H1 (cell line): ENCODE measurements at regions not wholly inside any gene's neighbourhood (a gene's known extent, or its start where the extent isn't known, plus 50 kb on each side); places are given as distances from the start of the nearest gene placed in this dataset.

Experiments
- CTCF ChIA-PET: fragments of 300-600 bp; sonication (Branson Sonifier 250); formaldehyde crosslinking; loops from one replicate; lab custom pipeline; 2021; ENCODE audit not compliant: partially characterized antibody; lab: Charles Lee
- POLR2A ChIA-PET: fragments of 300-600 bp; sonication (Branson Sonifier 250); formaldehyde crosslinking; loops from one replicate; lab custom pipeline; 2021; ENCODE audit warnings: inconsistent platforms; ENCODE audit not compliant: partially characterized antibody; lab: Charles Lee
- DNase-seq, 2 experiments: peaks; one replicate each; pipeline versions ENCODE4 v3.0.0 to v3.0.0-alpha.2; 2010 to 2022; ENCODE audit warnings: low spot score in 2 of 2, low read depth in 1 of 2, mixed read lengths in 1 of 2
- FAIRE-seq: peaks from 2 replicates; lab custom pipeline; 2011; peaks lifted over from hg19 to GRCh38; lab: Jason Lieb, UNC
- H2AFZ ChIP-seq: 2 replicates; pipeline ENCODE4 v1.8.1; 2012; ENCODE audit warnings: low read length, inconsistent platforms
- H2AK5ac ChIP-seq: 2 replicates; pipeline ENCODE4 v1.6.1; 2013; ENCODE audit warnings: low read depth, low read length
- H2BK120ac ChIP-seq: replicated peaks from 2 replicates; pipeline ENCODE3; 2013; ENCODE audit warnings: low read depth, low read length, inconsistent platforms
- H2BK12ac ChIP-seq: 2 replicates; pipeline ENCODE4 v1.6.1; 2013; ENCODE audit warnings: low read depth, low read length
- H2BK15ac ChIP-seq: 2 replicates; pipeline ENCODE4 v1.6.1; 2013; ENCODE audit warnings: low read length
- H2BK20ac ChIP-seq: 2 replicates; pipeline ENCODE4 v1.6.1; 2013; ENCODE audit warnings: low read length
- H2BK5ac ChIP-seq: 2 replicates; pipeline ENCODE4 v1.6.1; 2013; ENCODE audit warnings: low read depth, low read length
- H3K14ac ChIP-seq: 2 replicates; pipeline ENCODE4 v1.6.1; 2013; ENCODE audit warnings: inconsistent platforms; ENCODE audit not compliant: insufficient read length
- H3K18ac ChIP-seq: 2 replicates; pipeline ENCODE4 v1.6.1; 2013; ENCODE audit warnings: low read length; ENCODE audit errors: extremely low read depth
- H3K23ac ChIP-seq: 2 replicates; pipeline ENCODE4 v1.6.1; 2013; ENCODE audit warnings: inconsistent platforms; ENCODE audit not compliant: insufficient read length
- H3K23me2 ChIP-seq: 2 replicates; pipeline ENCODE4 v1.6.1; 2013; ENCODE audit warnings: low read depth, low read length
- H3K27ac ChIP-seq: 2 replicates; pipeline ENCODE4 v1.6.1; 2011; ENCODE audit warnings: low read depth, low read length, inconsistent platforms
- H3K27me3 ChIP-seq, 4 experiments: replicated peaks in 1 of 4; 1 replicate in 1 of 4; 2 replicates in 3 of 4; pipeline versions ENCODE4 v1.6.1 to v1.8.1; 2011 to 2013; ENCODE audit warnings: low read length in 3 of 4, mild to moderate bottlenecking in 3 of 4, inconsistent platforms in 2 of 4, mixed read lengths in 2 of 4, moderate library complexity in 1 of 4; ENCODE audit not compliant: control insufficient read depth in 3 of 4, insufficient read depth in 3 of 4; ENCODE audit errors: extremely low read depth in 1 of 4
- H3K36me3 ChIP-seq, 4 experiments: 2 replicates each; pipeline versions ENCODE4 v1.6.1 to v1.8.1; 2011 to 2013; ENCODE audit warnings: mild to moderate bottlenecking in 4 of 4, low read length in 3 of 4, moderate library complexity in 2 of 4, control low read depth in 1 of 4, inconsistent platforms in 1 of 4; ENCODE audit not compliant: insufficient read depth in 4 of 4, control insufficient read depth in 2 of 4
- H3K4ac ChIP-seq: replicated peaks from 2 replicates; pipeline ENCODE3; 2013; ENCODE audit warnings: low read length, low read depth, mixed read lengths, inconsistent platforms; ENCODE audit not compliant: insufficient read length
- H3K4me1 ChIP-seq, 4 experiments: replicated peaks in 1 of 4; 1 replicate in 1 of 4; 2 replicates in 3 of 4; pipeline versions ENCODE4 v1.6.1 to v1.8.1; 2011 to 2013; ENCODE audit warnings: low read length in 3 of 4, inconsistent platforms in 2 of 4, mixed read lengths in 1 of 4; ENCODE audit not compliant: insufficient read depth in 4 of 4, control insufficient read depth in 3 of 4
- H3K4me2 ChIP-seq, 2 experiments: 2 replicates each; pipeline versions ENCODE4 v1.6.1 to v1.8.1; 2011 to 2013; ENCODE audit warnings: low read depth in 2 of 2, low read length in 2 of 2, control low read depth in 1 of 2, inconsistent platforms in 1 of 2, mild to moderate bottlenecking in 1 of 2; ENCODE audit not compliant: insufficient read depth in 1 of 2
- H3K4me3 ChIP-seq, 4 experiments: fragments of 200-600, 300-600 bp in 1 of 4; sonication (generic), shearing (Covaris generic), sonication (Bioruptor Twin) in 1 of 4; 2 replicates each; pipeline versions ENCODE4 v1.5.1 to v1.8.1; 2011 to 2016; ENCODE audit warnings: low read length in 4 of 4, low read depth in 3 of 4, control low read depth in 2 of 4, inconsistent platforms in 2 of 4, mild to moderate bottlenecking in 2 of 4, mixed read lengths in 1 of 4, moderate library complexity in 1 of 4; ENCODE audit not compliant: insufficient read depth in 2 of 4; ENCODE audit errors: extremely low read depth in 1 of 4
- H3K56ac ChIP-seq: replicated peaks from 2 replicates; pipeline ENCODE3; 2013; ENCODE audit warnings: low read depth, mild to moderate bottlenecking, mixed read lengths, low read length, inconsistent platforms; ENCODE audit not compliant: insufficient read length
- H3K79me1 ChIP-seq: 2 replicates; pipeline ENCODE4 v1.6.1; 2013; ENCODE audit warnings: low read depth, low read length, control low read depth
- H3K79me2 ChIP-seq, 2 experiments: 2 replicates each; pipeline versions ENCODE4 v1.6.1 to v1.8.1; 2012 to 2013; ENCODE audit warnings: low read length in 2 of 2, mild to moderate bottlenecking in 2 of 2, inconsistent platforms in 1 of 2; ENCODE audit not compliant: insufficient read depth in 2 of 2, control insufficient read depth in 1 of 2
- H3K9ac ChIP-seq, 4 experiments: replicated peaks in 1 of 4; 1 replicate in 1 of 4; 2 replicates in 3 of 4; pipeline versions ENCODE4 v1.6.1 to v1.8.1; 2011 to 2013; ENCODE audit warnings: low read depth in 3 of 4, low read length in 3 of 4, control low read depth in 2 of 4, mild to moderate bottlenecking in 2 of 4, moderate library complexity in 2 of 4, inconsistent platforms in 1 of 4; ENCODE audit errors: extremely low read depth in 1 of 4
- H3K9me3 ChIP-seq, 2 experiments: 2 replicates each; pipeline versions ENCODE4 v1.6.1 to v1.8.1; 2012 to 2013; ENCODE audit warnings: mild to moderate bottlenecking in 2 of 2, moderate library complexity in 2 of 2, control low read depth in 1 of 2, inconsistent platforms in 1 of 2, low read depth in 1 of 2, low read length in 1 of 2, mixed read lengths in 1 of 2; ENCODE audit not compliant: insufficient read depth in 2 of 2
- H4K20me1 ChIP-seq, 2 experiments: replicated peaks in 1 of 2; 2 replicates each; pipeline versions ENCODE3 to v1.8.1; 2011 to 2013; ENCODE audit warnings: inconsistent platforms in 2 of 2, low read length in 2 of 2, mild to moderate bottlenecking in 1 of 2; ENCODE audit not compliant: insufficient read depth in 2 of 2, control insufficient read depth in 1 of 2
- H4K5ac ChIP-seq: 2 replicates; pipeline ENCODE4 v1.6.1; 2013; ENCODE audit warnings: low read length, low read depth, mixed read lengths, inconsistent platforms; ENCODE audit not compliant: insufficient read length
- H4K8ac ChIP-seq: 2 replicates; pipeline ENCODE4 v1.8.0; 2013; ENCODE audit warnings: mild to moderate bottlenecking, moderate library complexity, low read length, inconsistent platforms; ENCODE audit not compliant: insufficient read depth; ENCODE audit errors: extremely low read depth
- H4K91ac ChIP-seq: replicated peaks from 2 replicates; pipeline ENCODE3; 2013; ENCODE audit warnings: low read length, mixed read lengths, inconsistent platforms; ENCODE audit not compliant: insufficient read length
- EGR1 ChIP-seq: IDR thresholded peaks from 2 replicates; pipeline ENCODE4 v1.6.1; 2011; ENCODE audit warnings: low read depth, low read length, borderline replicate concordance
- KDM1A ChIP-seq: fragments of 200-600, 300-600 bp; sonication (generic); IDR thresholded peaks from 2 replicates; pipeline ENCODE4 v1.7.1; 2016; ENCODE audit warnings: mild to moderate bottlenecking, low read length, borderline replicate concordance
- NANOG ChIP-seq: IDR thresholded peaks from 2 replicates; pipeline ENCODE4 v1.6.1; 2011; ENCODE audit warnings: low read length, low read depth, mild to moderate bottlenecking, inconsistent platforms; ENCODE audit not compliant: insufficient read depth, poor library complexity, severe bottlenecking
- RFX5 ChIP-seq: IDR thresholded peaks from 2 replicates; pipeline ENCODE4 v1.6.1; 2011; ENCODE audit warnings: low read depth, low read length, improper control_type of control experiment, borderline replicate concordance
- SRF ChIP-seq: IDR thresholded peaks from 2 replicates; pipeline ENCODE4 v1.6.1; 2011; ENCODE audit warnings: mild to moderate bottlenecking, low read depth, low read length, moderate library complexity
- WGBS, 2 experiments: shearing (Covaris generic) in 1 of 2; methylation state at CpG; one replicate each; pipeline versions ENCODE4 v1.1.6 to v1.1.7; 2013 to 2015; ENCODE audit warnings: low lambda C conversion rate in 2 of 2, mixed read lengths in 2 of 2, inconsistent platforms in 1 of 2, low coverage in 1 of 2, missing lambda C conversion rate in 1 of 2; ENCODE audit not compliant: insufficient replicate concordance in 2 of 2, insufficient coverage in 1 of 2, insufficient read length in 1 of 2; ENCODE audit errors: extremely low coverage in 1 of 2, missing lambda C conversion rate in 1 of 2; 5-methylcytosine and 5-hydroxymethylcytosine counted together

GRCh38 chr4:89625599-89626293 is 211.2 kb downstream of the SNCA start:
- no peaks in the 10 kb centered on the region for H3K27me3 ChIP-seq
- WGBS, 2 experiments: 89% methylated on average over 1 of the region's 1 CpG; no CpG with 5 or more reads in 1 of the 2 experiments
- no peak overlapping the region for H3K4me3 ChIP-seq
- H4K91ac ChIP-seq: no peak overlapping the region
- ChIA-PET CTCF (interaction anchor here (0.9 to 1.4 kb wide), 6 partner anchors 8 to 271 kb away, joined by 3 read pairs; no protein-coding TSS in a partner anchor), POLR2A (no interaction called here)
- no peak overlapping the region for H2BK20ac ChIP-seq
- DNase-seq (no peak), FAIRE-seq (no peak)
- H3K18ac ChIP-seq: no peak overlapping the region
- H3K4ac ChIP-seq: no peak overlapping the region
- no peaks in the 10 kb centered on the region for H3K23me2 ChIP-seq
- H4K20me1 ChIP-seq: no peaks in the 10 kb centered on the region
- H3K4me1 ChIP-seq: no peaks in the 10 kb centered on the region
- H3K4me2 ChIP-seq: no peak overlapping the region
- H2AFZ ChIP-seq: no peak overlapping the region
- H4K8ac ChIP-seq: no peak overlapping the region
- no peaks in the 10 kb centered on the region for H3K79me2 ChIP-seq
- H3K56ac ChIP-seq: no peak overlapping the region
- no peak overlapping the region for H2BK15ac ChIP-seq
- H4K5ac ChIP-seq: no peak overlapping the region
- H3K14ac ChIP-seq: no peak overlapping the region
- H3K36me3 ChIP-seq: no peaks in the 10 kb centered on the region
- no peaks in the 10 kb centered on the region for H3K9me3 ChIP-seq
- no peak overlapping the region for H3K27ac ChIP-seq
- no peak overlapping the region for H2BK120ac ChIP-seq
- H2BK12ac ChIP-seq: no peak overlapping the region
- H3K23ac ChIP-seq: no peak overlapping the region
- no peak overlapping the region for H2BK5ac ChIP-seq
- no peak overlapping the region for H3K9ac ChIP-seq
- no peaks in the 10 kb centered on the region for H3K79me1 ChIP-seq
- no peak overlapping the region for H2AK5ac ChIP-seq
- TF ChIP-seq RFX5: no peak
- TF ChIP-seq EGR1: no peak
- no peak for TF ChIP-seq SRF
- no peak for TF ChIP-seq KDM1A
- TF ChIP-seq NANOG: no peak
